OCI-LY3 (cell line): ENCODE measurements at regions not wholly inside any gene's neighbourhood (a gene's known extent, or its start where the extent isn't known, plus 50 kb on each side); places are given as distances from the start of the nearest gene placed in this dataset.

Experiments
- H2AFZ ChIP-seq: fragments of 200-600, 300-600 bp; shearing (Covaris generic); 2 replicates; pipeline ENCODE4 v1.6.0; 2014; ENCODE audit warnings: antibody characterized with exemption, low read depth, low read length
- H3K27ac ChIP-seq: fragments of 200-600, 300-600 bp; sonication (generic); 2 replicates; pipeline ENCODE4 v1.5.1; 2014; ENCODE audit warnings: mild to moderate bottlenecking, low read length, moderate library complexity, mixed read lengths
- H3K27me3 ChIP-seq: fragments of 200-600, 300-600 bp; sonication (generic); 2 replicates; pipeline ENCODE4 v1.6.1; 2014; ENCODE audit warnings: low read depth, low read length, mixed read lengths
- H3K36me3 ChIP-seq: fragments of 200-600, 300-600 bp; sonication (generic); replicated peaks from 2 replicates; pipeline ENCODE3; 2014; ENCODE audit warnings: low read depth, low read length, mixed read lengths
- H3K4me1 ChIP-seq: fragments of 300-600, 200-600 bp; sonication (generic); 2 replicates; pipeline ENCODE4 v1.6.1; 2014; ENCODE audit warnings: low read length, mixed read lengths
- H3K4me2 ChIP-seq: fragments of 200-600, 300-600 bp; sonication (generic); 2 replicates; pipeline ENCODE4 v1.6.1; 2014; ENCODE audit warnings: low read length, mixed read lengths
- H3K4me3 ChIP-seq: fragments of 300-600, 200-600 bp; sonication (generic); 2 replicates; pipeline ENCODE4 v1.5.1; 2014; ENCODE audit warnings: antibody characterized with exemption, mild to moderate bottlenecking, low read length, moderate library complexity
- H3K79me2 ChIP-seq: fragments of 300-600, 200-600 bp; shearing (Covaris generic); 2 replicates; pipeline ENCODE4 v1.6.1; 2014; ENCODE audit warnings: mild to moderate bottlenecking, low read length, mixed read lengths
- H3K9ac ChIP-seq: fragments of 300-600, 200-600 bp; shearing (Covaris generic); 2 replicates; pipeline ENCODE4 v1.6.0; 2014; ENCODE audit warnings: mild to moderate bottlenecking, low read length, moderate library complexity
- H3K9me3 ChIP-seq: fragments of 200-600, 300-600 bp; shearing (Covaris generic); 2 replicates; pipeline ENCODE4 v1.6.1; 2014; ENCODE audit warnings: low read length, mixed read lengths; ENCODE audit not compliant: insufficient read depth
- H4K20me1 ChIP-seq: fragments of 200-600, 300-600 bp; sonication (generic); 2 replicates; pipeline ENCODE4 v1.6.1; 2016; ENCODE audit warnings: low read length, mixed read lengths; ENCODE audit not compliant: insufficient read depth
- EZH2phosphoT487 ChIP-seq: fragments of 200-600 bp; shearing (Covaris generic); IDR thresholded peaks from 2 replicates; pipeline ENCODE4 v1.6.1; 2018; ENCODE audit warnings: antibody characterized with exemption, mixed run types, low read depth
- TF ChIP-seq, protein P1 (sequence below): fragments of 200-600, 300-600 bp; sonication (generic); IDR thresholded peaks from 2 replicates; pipeline ENCODE4 v1.5.1; 2014; ENCODE audit warnings: antibody characterized with exemption, low read length, low read depth

GRCh38 chr1:172733815-172734214, 74.9 kb downstream of the FASLG start:
- Histone ChIP-seq H3K4me3 (no peak overlapping the region), H3K4me2 (peak overlapping the region; percentile 34), H3K9ac (no peak overlapping the region), H3K27me3 (no peaks in the 10 kb centered on the region), H3K9me3 (peaks cover 7% of the 10 kb centered on the region; the same call in 1 of the 2 replicates), H3K36me3 (no peaks in the 10 kb centered on the region), H4K20me1 (no peaks in the 10 kb centered on the region), H3K27ac (peak overlapping the region; percentile 15; the same call in 1 of the 2 replicates), H2AFZ (no peak overlapping the region), H3K79me2 (no peaks in the 10 kb centered on the region), H3K4me1 (peaks cover 25% of the 10 kb centered on the region)
- TF ChIP-seq, protein P1, sequence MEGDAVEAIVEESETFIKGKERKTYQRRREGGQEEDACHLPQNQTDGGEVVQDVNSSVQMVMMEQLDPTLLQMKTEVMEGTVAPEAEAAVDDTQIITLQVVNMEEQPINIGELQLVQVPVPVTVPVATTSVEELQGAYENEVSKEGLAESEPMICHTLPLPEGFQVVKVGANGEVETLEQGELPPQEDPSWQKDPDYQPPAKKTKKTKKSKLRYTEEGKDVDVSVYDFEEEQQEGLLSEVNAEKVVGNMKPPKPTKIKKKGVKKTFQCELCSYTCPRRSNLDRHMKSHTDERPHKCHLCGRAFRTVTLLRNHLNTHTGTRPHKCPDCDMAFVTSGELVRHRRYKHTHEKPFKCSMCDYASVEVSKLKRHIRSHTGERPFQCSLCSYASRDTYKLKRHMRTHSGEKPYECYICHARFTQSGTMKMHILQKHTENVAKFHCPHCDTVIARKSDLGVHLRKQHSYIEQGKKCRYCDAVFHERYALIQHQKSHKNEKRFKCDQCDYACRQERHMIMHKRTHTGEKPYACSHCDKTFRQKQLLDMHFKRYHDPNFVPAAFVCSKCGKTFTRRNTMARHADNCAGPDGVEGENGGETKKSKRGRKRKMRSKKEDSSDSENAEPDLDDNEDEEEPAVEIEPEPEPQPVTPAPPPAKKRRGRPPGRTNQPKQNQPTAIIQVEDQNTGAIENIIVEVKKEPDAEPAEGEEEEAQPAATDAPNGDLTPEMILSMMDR, result no peak
- no peak for TF ChIP-seq EZH2phosphoT487

DNA sequence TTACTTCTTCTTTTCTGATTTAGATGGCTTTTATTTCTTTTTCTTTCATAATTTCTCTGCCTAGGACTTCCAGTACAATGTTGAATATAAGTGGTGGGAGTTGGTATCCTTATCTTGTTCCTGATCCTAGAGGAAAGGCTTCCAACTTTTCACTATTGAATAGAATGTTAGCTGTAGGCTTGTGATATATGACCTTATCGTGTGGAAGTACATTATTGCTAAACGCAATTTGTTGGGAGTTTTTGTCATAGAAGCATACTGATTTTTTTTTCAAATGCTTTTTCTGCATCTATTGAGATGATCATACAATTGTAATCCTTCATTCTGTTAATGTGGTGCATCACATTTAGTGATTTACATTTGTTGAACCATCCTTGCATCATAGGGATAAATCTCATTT, 79.5 kb downstream of the FASLG start:
- no peaks in the 10 kb centered on the region for H4K20me1 ChIP-seq
- H3K4me1 ChIP-seq, result peaks cover 30% of the 10 kb centered on the region

GRCh38 chr1:172742599-172743500, 83.9 kb downstream of the FASLG start:
- Histone ChIP-seq H3K4me3 (no peak overlapping the region), H3K9ac (peak overlapping the region; percentile 3; the same call in 1 of the 2 replicates), H3K9me3 (no peaks in the 10 kb centered on the region), H4K20me1 (no peaks in the 10 kb centered on the region), H3K27me3 (no peaks in the 10 kb centered on the region), H3K36me3 (no peaks in the 10 kb centered on the region), H2AFZ (0 out of 2 replicates have a peak overlapping the region, but pooled peaks have one; percentile 16), H3K4me2 (peak overlapping the region; percentile 2; the same call in 1 of the 2 replicates), H3K79me2 (no peaks in the 10 kb centered on the region), H3K27ac (no peak overlapping the region), H3K4me1 (peaks cover 50% of the 10 kb centered on the region)
- TF ChIP-seq, protein P1, result peak; percentile 96
- TF ChIP-seq EZH2phosphoT487, result no peak

More for the DNA sequence above, 79.5 kb downstream of the FASLG start:
- TF ChIP-seq EZH2phosphoT487, result no peak
- TF ChIP-seq, protein P1, result no peak
- Histone ChIP-seq H2AFZ (no peak overlapping the region), H3K27ac (no peak overlapping the region), H3K4me3 (no peak overlapping the region), H3K9ac (no peak overlapping the region), H3K4me2 (peak overlapping the region; percentile 3; the same call in 1 of the 2 replicates), H3K36me3 (no peaks in the 10 kb centered on the region), H3K79me2 (no peaks in the 10 kb centered on the region), H3K27me3 (no peaks in the 10 kb centered on the region), H3K9me3 (no peaks in the 10 kb centered on the region)

DNA sequence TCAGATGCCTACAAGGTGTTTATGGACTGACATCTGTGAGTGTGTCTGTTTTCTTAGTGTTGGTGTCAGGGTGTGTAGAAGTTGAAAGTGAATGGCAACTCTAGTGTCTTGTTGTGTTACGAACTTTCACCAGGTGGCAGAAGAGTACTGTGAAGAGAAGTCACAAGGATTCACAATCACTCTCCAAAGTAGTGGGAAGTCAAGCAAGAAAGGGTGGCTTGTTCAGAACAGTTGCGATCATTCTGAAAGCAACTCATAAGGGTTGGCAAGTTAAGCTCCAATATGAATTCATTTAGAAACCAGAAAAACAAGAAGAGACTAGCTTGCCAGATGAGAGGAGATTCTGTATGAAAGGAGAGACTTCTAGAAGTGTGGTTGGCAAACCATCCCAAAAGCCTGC, 86.1 kb downstream of the FASLG start:
- TF ChIP-seq, protein P1, result peak; percentile 95
- TF ChIP-seq EZH2phosphoT487, result no peak
- H3K9me3 ChIP-seq, result no peaks in the 10 kb centered on the region
- no peaks in the 10 kb centered on the region for H3K27me3 ChIP-seq
- H3K36me3 ChIP-seq, result no peaks in the 10 kb centered on the region
- H4K20me1 ChIP-seq, result no peaks in the 10 kb centered on the region
- H3K4me2 ChIP-seq, result peak overlapping the region; percentile 76
- peak overlapping the region; percentile 77 for H3K27ac ChIP-seq
- H3K79me2 ChIP-seq, result no peaks in the 10 kb centered on the region
- H3K9ac ChIP-seq, result peak overlapping the region; percentile 66
- peaks cover 41% of the 10 kb centered on the region for H3K4me1 ChIP-seq
- H2AFZ ChIP-seq, result peak overlapping the region; percentile 87
- H3K4me3 ChIP-seq, result peak overlapping the region; percentile 51
